ENCODE measurements at regions not wholly inside any gene's neighbourhood (a gene's known extent, or its start where the extent isn't known, plus 50 kb on each side); places are given as distances from the start of the nearest gene placed in this dataset.
"Not testable (repeated sequence)": the region's sequence is repeated elsewhere in the genome, so short reads cannot be mapped to it uniquely, and the experiment has no call there.

- TF ChIP-seq CTCF, POLR2A (IDR thresholded peaks at IDR 0.05): not testable (repeated sequence)
These were observed 128.5 kb downstream of the PABPC5 start for GRCh38 chrX:91563127-91563526.
